Transverse colon (tissue), 4 donors: ENCODE measurements at regions not wholly inside any gene's neighbourhood (a gene's known extent, or its start where the extent isn't known, plus 50 kb on each side); places are given as distances from the start of the nearest gene placed in this dataset.

Experiments used
- CTCF ChIP-seq, 5 experiments: fragments of 200-600 bp in 3 of 5; fragments of 450-650 bp in 2 of 5; sonication (generic) in 3 of 5; IDR thresholded peaks; 1 replicate in 2 of 5; 2 replicates in 3 of 5; pipeline ENCODE4 v1.5.1; 2016 to 2017; ENCODE audit warnings: antibody characterized with exemption in 5 of 5, inconsistent platforms in 3 of 5, mild to moderate bottlenecking in 2 of 5, moderate library complexity in 1 of 5
- EP300 ChIP-seq: sonication (generic); formaldehyde crosslinking; IDR thresholded peaks from one replicate; pipeline ENCODE4 v1.6.1; 2017; ENCODE audit warnings: antibody characterized with exemption, low read depth
- POLR2A ChIP-seq: fragments of 450-650 bp; IDR thresholded peaks from one replicate; pipeline ENCODE4 v1.6.1; 2016; ENCODE audit warnings: antibody characterized with exemption, mild to moderate bottlenecking, moderate library complexity
- POLR2AphosphoS5 ChIP-seq, 3 donors: sonication (generic); formaldehyde crosslinking; IDR thresholded peaks; one replicate each; pipeline ENCODE4 v1.6.1; 2016; ENCODE audit warnings: antibody characterized with exemption in 3 of 3

- TF ChIP-seq POLR2A (no peak), CTCF (IDR thresholded peaks at IDR 0.05) (no peak), EP300 (no peak), POLR2AphosphoS5 (IDR thresholded peaks at IDR 0.05) (no peak)
Observed at GRCh38 chr1:239185245-239185619, 201.1 kb upstream of the CHRM3 start.
